HEK293 (cell line): ENCODE measurements at regions not wholly inside any gene's neighbourhood (a gene's known extent, or its start where the extent isn't known, plus 50 kb on each side); places are given as distances from the start of the nearest gene placed in this dataset.

Source experiments
- KLF10 ChIP-seq: fragments of 450-650 bp; IDR thresholded peaks from 2 replicates; pipeline ENCODE4 v1.5.1; 2018; ENCODE audit warnings: missing biosample characterization, mild to moderate bottlenecking, missing genetic modification characterization
- YY1 ChIP-seq: fragments of 450-650 bp; formaldehyde crosslinking; IDR thresholded peaks from 2 replicates; pipeline ENCODE4 v1.5.1; 2018; ENCODE audit warnings: missing biosample characterization, missing genetic modification characterization
- ZBTB20 ChIP-seq: fragments of 450-650 bp; formaldehyde crosslinking; IDR thresholded peaks from 2 replicates; pipeline ENCODE4 v1.5.1; 2016; ENCODE audit warnings: missing biosample characterization, missing genetic modification characterization
- TF ChIP-seq, protein P1 (sequence below): fragments of 450-650 bp; formaldehyde crosslinking; IDR thresholded peaks from 2 replicates; pipeline ENCODE4 v1.5.1; 2016; ENCODE audit warnings: missing biosample characterization, missing genetic modification characterization
- TF ChIP-seq, protein P2 (sequence below): fragments of 450-650 bp; formaldehyde crosslinking; IDR thresholded peaks from 2 replicates; pipeline ENCODE4 v1.5.1; 2016; ENCODE audit warnings: missing biosample characterization, missing genetic modification characterization, low read depth

DNA sequence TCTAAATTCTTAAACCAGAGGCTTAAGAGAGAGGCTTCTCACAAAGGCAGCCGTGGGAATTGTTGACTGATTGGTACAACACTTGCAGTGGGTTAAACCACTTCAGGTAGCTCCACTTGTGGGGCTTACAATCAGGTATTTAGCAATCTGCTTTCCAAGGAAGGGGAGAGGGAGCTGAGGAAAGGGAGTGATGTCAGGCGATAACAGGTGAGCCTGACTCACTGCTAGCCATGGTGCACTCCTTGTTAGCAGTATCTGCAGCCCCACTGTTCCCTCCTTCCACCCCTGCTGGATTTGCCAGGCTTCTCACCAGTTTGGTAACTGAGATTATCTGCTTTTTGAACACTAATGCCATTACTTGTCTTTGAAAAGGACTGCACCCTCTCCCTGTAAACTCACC, 1056.7 kb upstream of the FANCL start:
- TF ChIP-seq, protein P1, sequence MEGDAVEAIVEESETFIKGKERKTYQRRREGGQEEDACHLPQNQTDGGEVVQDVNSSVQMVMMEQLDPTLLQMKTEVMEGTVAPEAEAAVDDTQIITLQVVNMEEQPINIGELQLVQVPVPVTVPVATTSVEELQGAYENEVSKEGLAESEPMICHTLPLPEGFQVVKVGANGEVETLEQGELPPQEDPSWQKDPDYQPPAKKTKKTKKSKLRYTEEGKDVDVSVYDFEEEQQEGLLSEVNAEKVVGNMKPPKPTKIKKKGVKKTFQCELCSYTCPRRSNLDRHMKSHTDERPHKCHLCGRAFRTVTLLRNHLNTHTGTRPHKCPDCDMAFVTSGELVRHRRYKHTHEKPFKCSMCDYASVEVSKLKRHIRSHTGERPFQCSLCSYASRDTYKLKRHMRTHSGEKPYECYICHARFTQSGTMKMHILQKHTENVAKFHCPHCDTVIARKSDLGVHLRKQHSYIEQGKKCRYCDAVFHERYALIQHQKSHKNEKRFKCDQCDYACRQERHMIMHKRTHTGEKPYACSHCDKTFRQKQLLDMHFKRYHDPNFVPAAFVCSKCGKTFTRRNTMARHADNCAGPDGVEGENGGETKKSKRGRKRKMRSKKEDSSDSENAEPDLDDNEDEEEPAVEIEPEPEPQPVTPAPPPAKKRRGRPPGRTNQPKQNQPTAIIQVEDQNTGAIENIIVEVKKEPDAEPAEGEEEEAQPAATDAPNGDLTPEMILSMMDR (tag by site-specific recombination): no peak
- TF ChIP-seq, protein P2, sequence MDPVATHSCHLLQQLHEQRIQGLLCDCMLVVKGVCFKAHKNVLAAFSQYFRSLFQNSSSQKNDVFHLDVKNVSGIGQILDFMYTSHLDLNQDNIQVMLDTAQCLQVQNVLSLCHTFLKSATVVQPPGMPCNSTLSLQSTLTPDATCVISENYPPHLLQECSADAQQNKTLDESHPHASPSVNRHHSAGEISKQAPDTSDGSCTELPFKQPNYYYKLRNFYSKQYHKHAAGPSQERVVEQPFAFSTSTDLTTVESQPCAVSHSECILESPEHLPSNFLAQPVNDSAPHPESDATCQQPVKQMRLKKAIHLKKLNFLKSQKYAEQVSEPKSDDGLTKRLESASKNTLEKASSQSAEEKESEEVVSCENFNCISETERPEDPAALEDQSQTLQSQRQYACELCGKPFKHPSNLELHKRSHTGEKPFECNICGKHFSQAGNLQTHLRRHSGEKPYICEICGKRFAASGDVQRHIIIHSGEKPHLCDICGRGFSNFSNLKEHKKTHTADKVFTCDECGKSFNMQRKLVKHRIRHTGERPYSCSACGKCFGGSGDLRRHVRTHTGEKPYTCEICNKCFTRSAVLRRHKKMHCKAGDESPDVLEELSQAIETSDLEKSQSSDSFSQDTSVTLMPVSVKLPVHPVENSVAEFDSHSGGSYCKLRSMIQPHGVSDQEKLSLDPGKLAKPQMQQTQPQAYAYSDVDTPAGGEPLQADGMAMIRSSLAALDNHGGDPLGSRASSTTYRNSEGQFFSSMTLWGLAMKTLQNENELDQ (tag by site-specific recombination): no peak
- TF ChIP-seq ZBTB20 (tag by site-specific recombination) (no peak), YY1 (tag by site-specific recombination) (no peak), KLF10 (no peak)
